ENCODE measurements at regions not wholly inside any gene's neighbourhood (a gene's known extent, or its start where the extent isn't known, plus 50 kb on each side); places are given as distances from the start of the nearest gene placed in this dataset.

DNA sequence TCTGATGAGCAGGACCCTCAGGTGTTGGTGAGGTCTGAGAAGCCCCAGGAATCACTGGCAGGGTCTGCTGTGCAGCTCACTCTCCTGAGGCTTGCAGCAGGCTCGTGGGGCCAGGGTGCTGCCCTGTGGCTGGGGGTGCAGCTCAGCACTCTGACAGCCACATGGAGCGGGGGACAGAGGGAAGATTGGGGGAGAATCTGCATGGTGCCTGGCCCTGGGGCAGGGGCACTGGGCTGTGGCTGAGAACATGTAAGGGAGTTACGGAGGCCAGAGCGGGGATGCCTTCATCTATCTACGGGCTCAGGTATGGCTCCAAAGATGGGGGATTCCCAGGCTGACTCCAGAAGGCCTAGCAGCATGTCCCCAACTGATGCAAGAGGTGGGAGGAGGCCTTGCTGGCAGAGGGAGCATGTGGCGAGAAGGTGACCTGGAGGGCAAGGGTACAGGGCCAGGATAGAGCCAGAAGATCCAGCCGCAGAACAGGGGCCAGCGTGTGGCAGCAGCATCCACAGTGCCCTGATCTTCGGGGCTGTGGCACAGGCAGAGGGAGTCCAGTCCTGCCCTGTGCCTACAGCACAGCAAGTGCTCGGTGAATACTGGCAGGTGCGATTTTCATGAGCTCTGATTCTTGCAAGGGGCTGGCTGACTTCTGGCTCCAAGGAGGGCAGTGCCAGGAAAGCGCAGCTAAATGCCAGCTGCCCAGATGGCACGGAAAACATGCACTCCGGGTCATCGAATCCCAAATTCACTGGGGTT, 184.7 kb downstream of the CTTN start:
- no peak overlapping the region for H3K4me3 ChIP-seq
- no peaks in the 10 kb centered on the region for H3K27me3 ChIP-seq
- H3K4me1 ChIP-seq = no peaks in the 10 kb centered on the region
- H3K9me3 ChIP-seq = no peaks in the 10 kb centered on the region
- no peak overlapping the region for H3K27ac ChIP-seq
- DNase-seq (ENCODE audit: low spot score) = no peak
- TF ChIP-seq, protein P1, sequence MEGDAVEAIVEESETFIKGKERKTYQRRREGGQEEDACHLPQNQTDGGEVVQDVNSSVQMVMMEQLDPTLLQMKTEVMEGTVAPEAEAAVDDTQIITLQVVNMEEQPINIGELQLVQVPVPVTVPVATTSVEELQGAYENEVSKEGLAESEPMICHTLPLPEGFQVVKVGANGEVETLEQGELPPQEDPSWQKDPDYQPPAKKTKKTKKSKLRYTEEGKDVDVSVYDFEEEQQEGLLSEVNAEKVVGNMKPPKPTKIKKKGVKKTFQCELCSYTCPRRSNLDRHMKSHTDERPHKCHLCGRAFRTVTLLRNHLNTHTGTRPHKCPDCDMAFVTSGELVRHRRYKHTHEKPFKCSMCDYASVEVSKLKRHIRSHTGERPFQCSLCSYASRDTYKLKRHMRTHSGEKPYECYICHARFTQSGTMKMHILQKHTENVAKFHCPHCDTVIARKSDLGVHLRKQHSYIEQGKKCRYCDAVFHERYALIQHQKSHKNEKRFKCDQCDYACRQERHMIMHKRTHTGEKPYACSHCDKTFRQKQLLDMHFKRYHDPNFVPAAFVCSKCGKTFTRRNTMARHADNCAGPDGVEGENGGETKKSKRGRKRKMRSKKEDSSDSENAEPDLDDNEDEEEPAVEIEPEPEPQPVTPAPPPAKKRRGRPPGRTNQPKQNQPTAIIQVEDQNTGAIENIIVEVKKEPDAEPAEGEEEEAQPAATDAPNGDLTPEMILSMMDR (IDR thresholded peaks at IDR 0.05) = no peak
- no peaks in the 10 kb centered on the region for H3K36me3 ChIP-seq

DNA sequence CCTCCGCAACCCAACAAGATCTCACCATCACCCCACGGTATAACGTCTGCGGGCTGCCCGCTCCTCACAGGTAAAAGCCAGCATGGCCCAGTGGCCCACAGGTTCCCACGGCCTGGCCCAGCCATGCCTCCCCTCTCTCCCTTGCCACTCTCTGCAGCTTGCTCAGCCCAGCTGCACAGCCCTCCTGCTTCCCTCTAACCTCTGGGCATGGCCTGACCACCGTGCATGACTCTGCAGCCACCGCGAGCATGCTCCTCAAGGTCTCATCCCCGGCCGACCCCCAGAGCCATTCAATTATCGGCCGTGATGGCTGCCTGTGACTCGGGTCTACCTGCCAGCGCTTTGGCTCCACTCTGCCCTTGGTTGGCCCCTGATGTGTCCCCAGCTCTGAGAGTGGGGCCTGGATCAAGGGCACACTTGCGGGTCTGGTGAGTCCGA, 185.5 kb downstream of the CTTN start:
- no peak for DNase-seq (ENCODE audit: low spot score)
- Histone ChIP-seq H3K27ac (no peak overlapping the region), H3K4me1 (no peaks in the 10 kb centered on the region), H3K36me3 (no peaks in the 10 kb centered on the region), H3K4me3 (no peak overlapping the region), H3K27me3 (no peaks in the 10 kb centered on the region), H3K9me3 (no peaks in the 10 kb centered on the region)
- TF ChIP-seq, protein P1 (IDR thresholded peaks at IDR 0.05) = no peak

DNA sequence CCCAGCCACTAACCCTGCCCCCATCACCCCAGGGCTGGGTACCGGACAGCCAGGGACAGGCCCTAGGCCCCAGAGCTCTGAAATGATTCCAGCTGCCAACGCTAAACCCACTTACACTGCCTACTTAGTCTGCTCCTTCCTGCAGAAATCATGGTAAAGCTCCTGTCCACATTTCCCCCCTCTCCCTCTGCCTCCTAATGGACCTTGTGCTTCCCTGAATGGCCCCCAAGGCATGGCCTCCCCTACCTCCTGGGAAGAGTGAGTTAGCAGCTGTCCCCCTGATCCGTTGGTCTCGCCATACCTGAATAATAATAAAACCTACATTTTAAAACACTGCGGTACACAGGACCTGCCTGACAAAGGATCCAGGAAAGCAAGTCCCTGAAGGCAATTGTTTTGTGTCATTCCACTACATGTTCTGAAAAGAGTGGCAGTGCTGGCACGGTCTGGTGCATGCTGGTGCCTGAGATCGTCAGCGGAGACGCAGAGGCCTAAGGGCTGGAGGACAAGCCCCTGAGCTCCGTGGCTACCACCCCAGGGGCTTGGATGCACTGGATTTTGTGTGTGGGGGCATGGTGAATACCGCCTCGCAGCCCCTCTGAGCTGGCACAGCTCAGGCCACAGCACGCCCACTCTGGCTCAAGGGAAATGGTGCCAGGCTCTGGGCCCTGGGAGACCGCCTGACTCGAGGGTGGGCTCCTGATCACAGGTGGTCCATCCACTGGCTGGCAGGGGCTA, 186.3 kb downstream of the CTTN start:
- Histone ChIP-seq H3K36me3 (no peaks in the 10 kb centered on the region), H3K27me3 (no peaks in the 10 kb centered on the region), H3K9me3 (no peaks in the 10 kb centered on the region), H3K4me3 (no peak overlapping the region), H3K4me1 (no peaks in the 10 kb centered on the region), H3K27ac (no peak overlapping the region)
- TF ChIP-seq, protein P1 (IDR thresholded peaks at IDR 0.05) = no peak
- no peak for DNase-seq (ENCODE audit: low spot score)

DNA sequence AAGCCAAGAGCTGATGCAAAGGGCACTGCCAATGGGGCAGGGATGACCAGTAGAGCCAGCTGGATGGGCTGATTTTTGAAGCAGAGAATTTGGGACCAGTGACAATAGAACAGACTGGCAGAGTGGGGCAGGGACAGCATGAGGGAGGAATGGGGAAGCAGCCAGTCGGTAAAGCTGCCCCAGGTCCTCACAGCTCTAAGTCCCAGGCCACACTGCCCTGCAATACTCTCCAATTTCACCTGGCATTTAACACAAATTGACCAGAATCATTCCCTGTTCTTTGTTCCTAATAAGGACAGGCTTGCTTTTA, 186.9 kb downstream of the CTTN start:
- Histone ChIP-seq H3K36me3 (no peaks in the 10 kb centered on the region), H3K27ac (no peak overlapping the region), H3K4me3 (no peak overlapping the region), H3K27me3 (no peaks in the 10 kb centered on the region), H3K4me1 (no peaks in the 10 kb centered on the region), H3K9me3 (no peaks in the 10 kb centered on the region)
- TF ChIP-seq, protein P1 (IDR thresholded peaks at IDR 0.05) = no peak
- DNase-seq (ENCODE audit: low spot score) = no peak

DNA sequence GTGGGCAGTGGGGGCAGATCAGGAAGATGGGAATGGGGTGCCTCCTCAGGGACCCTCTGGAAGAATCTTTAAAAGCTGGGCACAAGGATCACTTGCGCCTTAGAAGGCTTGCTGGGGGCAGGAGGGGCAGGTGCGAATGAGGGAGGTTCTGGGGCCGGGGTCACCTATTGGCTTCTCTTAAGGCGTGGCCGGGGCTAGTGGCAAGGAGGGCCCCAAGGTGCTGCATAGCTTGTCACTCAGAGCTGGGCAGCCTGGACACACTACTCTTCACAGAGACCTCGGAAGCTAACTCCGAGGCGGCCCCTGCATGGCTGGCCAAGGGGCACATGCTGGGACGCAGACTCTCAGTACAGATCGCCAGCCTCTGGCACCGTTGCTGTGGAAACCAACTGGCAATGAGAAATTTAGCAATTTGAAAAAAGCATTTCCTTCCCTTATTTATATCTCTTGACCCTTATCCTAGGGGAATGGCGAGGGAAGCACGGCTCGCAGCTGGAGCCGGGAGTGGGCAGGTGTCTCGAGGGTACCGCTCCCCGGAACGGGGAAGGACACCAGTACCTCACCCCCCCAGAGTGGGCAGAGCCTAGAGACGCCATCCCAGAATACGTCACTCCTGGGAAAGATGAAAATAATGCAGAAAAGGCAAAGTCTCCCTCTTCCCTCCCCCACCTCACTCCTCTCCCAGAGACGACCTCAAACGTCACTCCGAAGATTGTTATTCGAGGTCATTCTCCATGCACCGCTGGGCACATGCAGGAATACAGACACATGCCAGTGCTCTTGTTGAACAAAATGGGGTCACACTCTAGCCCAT, 188.1 kb downstream of the CTTN start:
- H3K4me3 ChIP-seq = no peak overlapping the region
- DNase-seq (ENCODE audit: low spot score) = no peak
- H3K27me3 ChIP-seq = no peaks in the 10 kb centered on the region
- H3K9me3 ChIP-seq = no peaks in the 10 kb centered on the region
- TF ChIP-seq, protein P1 (IDR thresholded peaks at IDR 0.05) = no peak
- H3K4me1 ChIP-seq = no peaks in the 10 kb centered on the region
- H3K36me3 ChIP-seq = no peaks in the 10 kb centered on the region
- H3K27ac ChIP-seq = no peak overlapping the region

Measured in right atrium auricular region (tissue), 2 donors.